Endothelial cell of hepatic sinusoid (primary cell): ENCODE measurements at regions not wholly inside any gene's neighbourhood (a gene's known extent, or its start where the extent isn't known, plus 50 kb on each side); places are given as distances from the start of the nearest gene placed in this dataset.

ENCODE experiments used
- in situ Hi-C: cut with HindIII; loops from 2 replicates; pipeline ENCODE4 v1.10.0; 2017; ENCODE audit warnings: low sequenced_read_pairs

- in situ Hi-C loops, result no loop called here
Measured at GRCh38 chr13:32960626-32961025, 55.6 kb upstream of the KL start.

- in situ Hi-C loops, result no loop called here
Measured at GRCh38 chr13:32961724-32962123, 54.5 kb upstream of the KL start.

DNA sequence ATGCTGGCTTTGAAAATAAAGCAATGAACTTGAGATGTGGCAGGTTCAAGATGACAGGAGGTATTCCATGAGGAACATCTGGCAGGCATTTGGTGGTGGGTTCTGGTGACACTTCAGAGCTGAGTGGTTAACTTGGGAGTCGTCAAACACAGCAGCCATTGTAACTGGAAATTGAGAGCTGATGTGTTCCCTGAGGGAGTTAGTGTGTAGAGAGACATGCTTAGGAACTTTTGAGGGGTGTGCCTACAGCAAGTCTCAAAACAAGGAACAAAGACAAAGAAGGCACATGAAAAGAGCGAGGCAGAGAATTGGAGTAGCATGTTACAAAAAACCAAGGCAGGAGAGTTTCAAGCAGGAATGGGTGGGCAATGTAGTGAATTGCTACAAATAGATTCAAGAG lies 53.9 kb upstream of the KL start:
- in situ Hi-C loops, result no loop called here

DNA sequence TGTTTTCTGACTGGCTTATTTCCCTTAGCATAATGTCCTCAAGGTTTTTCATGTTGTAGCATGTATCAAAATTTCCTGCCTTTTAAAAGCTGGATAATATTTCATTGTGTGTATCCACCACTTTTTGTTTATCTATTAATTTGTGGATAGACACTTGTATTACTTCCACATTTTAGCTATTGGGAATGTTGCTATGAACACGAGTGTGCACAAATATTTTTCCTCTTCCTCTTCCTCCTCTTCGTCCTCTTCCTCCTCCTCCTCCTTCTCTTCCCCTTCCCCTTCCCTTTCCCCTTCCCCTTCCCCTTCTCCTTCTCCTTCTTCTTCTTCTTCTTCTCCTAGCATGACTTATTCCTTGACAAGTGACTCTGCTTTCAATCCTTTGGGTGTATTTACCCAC lies 51.2 kb upstream of the KL start:
- in situ Hi-C loops, result loop anchor here (5.0 kb wide), 2 partner anchors 38 to 83 kb away; no protein-coding TSS in a partner anchor
